Upper lobe of left lung (tissue), 6 donors: ENCODE measurements at regions not wholly inside any gene's neighbourhood (a gene's known extent, or its start where the extent isn't known, plus 50 kb on each side); places are given as distances from the start of the nearest gene placed in this dataset.
A peak's percentile ranks its signal among the peaks of the same experiment; 100 is the strongest.

Source experiments
- ATAC-seq, 2 donors: fragments of 200-7000 bp; cut with Tn5 transposase; one replicate each; pipeline ENCODE4 v1.9.1; 2022; ENCODE audit warnings: mild to moderate bottlenecking in 2 of 2, moderate library complexity in 2 of 2; ENCODE audit not compliant: low FRiP score in 2 of 2
- DNase-seq, 2 donors: peaks; one replicate each; pipeline ENCODE4 v3.0.0-alpha.2; 2019 to 2020
- H3K27ac ChIP-seq, 4 donors: fragments of 200-600 bp; sonication (generic); one replicate each; pipeline ENCODE4 v1.5.1; 2016 to 2019
- H3K27me3 ChIP-seq, 4 donors: fragments of 200-600 bp; sonication (generic); one replicate each; pipeline ENCODE4 v1.5.1; 2017 to 2019
- H3K36me3 ChIP-seq, 4 donors: fragments of 200-600 bp; sonication (generic); one replicate each; pipeline ENCODE4 v1.5.1; 2016 to 2019
- H3K4me1 ChIP-seq, 4 donors: fragments of 200-600 bp; sonication (generic); one replicate each; pipeline ENCODE4 v1.5.1; 2018 to 2019
- H3K4me3 ChIP-seq, 4 donors: fragments of 200-600 bp; sonication (generic); one replicate each; pipeline ENCODE4 v1.5.1; 2017 to 2019; ENCODE audit warnings: mild to moderate bottlenecking in 2 of 4, moderate library complexity in 1 of 4
- H3K9me3 ChIP-seq, 4 donors: fragments of 200-600 bp; sonication (generic); one replicate each; pipeline ENCODE4 v1.5.1; 2018 to 2019
- EP300 ChIP-seq, 4 donors: sonication (generic); formaldehyde crosslinking; IDR thresholded peaks; one replicate each; pipeline ENCODE4 v1.5.1; 2017; ENCODE audit warnings: antibody characterized with exemption in 4 of 4, control low read depth in 2 of 4
- POLR2A ChIP-seq, 4 donors: fragments of 450-650 bp; IDR thresholded peaks; one replicate each; pipeline ENCODE4 v1.5.1; 2016 to 2017; ENCODE audit warnings: antibody characterized with exemption in 4 of 4, mild to moderate bottlenecking in 2 of 4
- POLR2AphosphoS5 ChIP-seq, 2 donors: sonication (generic); formaldehyde crosslinking; IDR thresholded peaks; one replicate each; pipeline ENCODE4 v1.5.1; 2017; ENCODE audit warnings: antibody characterized with exemption in 2 of 2
- WGBS, 2 donors: methylation state at CpG; one replicate each; pipeline ENCODE4 v1.1.5; 2017 to 2018; 5-methylcytosine and 5-hydroxymethylcytosine counted together
- TF ChIP-seq, protein P1 (sequence below), 6 experiments: fragments of 450-650 bp in 4 of 6; fragments of 200-600 bp in 2 of 6; sonication (generic) in 2 of 6; IDR thresholded peaks; one replicate each; pipeline ENCODE4 v1.5.1; 2016 to 2019; ENCODE audit warnings: antibody characterized with exemption in 6 of 6
- donor health status: DM: no; HTN: no; CAD: no; lungs with moderate emphysema.
- donor health status: DM: no; HTN: yes; CAD: no; lungs with severe emphysema.

- Histone ChIP-seq H3K9me3 (no peaks in the 10 kb centered on the region), H3K4me1 (peaks cover 0 to 6% (median 0%) of the 10 kb centered on the region in 4 donors), H3K27me3 (no peaks in the 10 kb centered on the region), H3K27ac (no peak overlapping the region), H3K36me3 (no peaks in the 10 kb centered on the region), H3K4me3 (no peak overlapping the region)
- ATAC-seq (peak in 1 of 2 donors; percentile 64), DNase-seq (no peak)
- WGBS, 2 donors = 89% methylated on average over 2 of the region's 2 CpGs
- TF ChIP-seq POLR2AphosphoS5 (IDR thresholded peaks at IDR 0.05) (no peak), EP300 (IDR thresholded peaks at IDR 0.05) (no peak), POLR2A (IDR thresholded peaks at IDR 0.05) (no peak)
- TF ChIP-seq, protein P1, sequence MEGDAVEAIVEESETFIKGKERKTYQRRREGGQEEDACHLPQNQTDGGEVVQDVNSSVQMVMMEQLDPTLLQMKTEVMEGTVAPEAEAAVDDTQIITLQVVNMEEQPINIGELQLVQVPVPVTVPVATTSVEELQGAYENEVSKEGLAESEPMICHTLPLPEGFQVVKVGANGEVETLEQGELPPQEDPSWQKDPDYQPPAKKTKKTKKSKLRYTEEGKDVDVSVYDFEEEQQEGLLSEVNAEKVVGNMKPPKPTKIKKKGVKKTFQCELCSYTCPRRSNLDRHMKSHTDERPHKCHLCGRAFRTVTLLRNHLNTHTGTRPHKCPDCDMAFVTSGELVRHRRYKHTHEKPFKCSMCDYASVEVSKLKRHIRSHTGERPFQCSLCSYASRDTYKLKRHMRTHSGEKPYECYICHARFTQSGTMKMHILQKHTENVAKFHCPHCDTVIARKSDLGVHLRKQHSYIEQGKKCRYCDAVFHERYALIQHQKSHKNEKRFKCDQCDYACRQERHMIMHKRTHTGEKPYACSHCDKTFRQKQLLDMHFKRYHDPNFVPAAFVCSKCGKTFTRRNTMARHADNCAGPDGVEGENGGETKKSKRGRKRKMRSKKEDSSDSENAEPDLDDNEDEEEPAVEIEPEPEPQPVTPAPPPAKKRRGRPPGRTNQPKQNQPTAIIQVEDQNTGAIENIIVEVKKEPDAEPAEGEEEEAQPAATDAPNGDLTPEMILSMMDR (IDR thresholded peaks at IDR 0.05) = no peak
Measured at GRCh38 chr12:92482599-92482998, 220.2 kb upstream of the PLEKHG7 start.

- no peak for DNase-seq
- no peak for ATAC-seq
- peaks cover 0 to 6% (median 0%) of the 10 kb centered on the region in 4 donors for H3K4me1 ChIP-seq
- no peak overlapping the region for H3K4me3 ChIP-seq
- no peak overlapping the region for H3K27ac ChIP-seq
- no peaks in the 10 kb centered on the region for H3K9me3 ChIP-seq
- TF ChIP-seq POLR2AphosphoS5 (IDR thresholded peaks at IDR 0.05) (no peak), POLR2A (IDR thresholded peaks at IDR 0.05) (no peak), EP300 (IDR thresholded peaks at IDR 0.05) (no peak)
- TF ChIP-seq, protein P1 (IDR thresholded peaks at IDR 0.05) = no peak
- H3K36me3 ChIP-seq = no peaks in the 10 kb centered on the region
- WGBS, 2 donors = 93 to 97% methylated on average over 2 of the region's 2 CpGs
- no peaks in the 10 kb centered on the region for H3K27me3 ChIP-seq
Measured at GRCh38 chr12:92481066-92481465, 221.7 kb upstream of the PLEKHG7 start.

- Histone ChIP-seq H3K4me1 (no peaks in the 10 kb centered on the region), H3K27me3 (no peaks in the 10 kb centered on the region), H3K9me3 (no peaks in the 10 kb centered on the region), H3K27ac (no peak overlapping the region), H3K4me3 (no peak overlapping the region), H3K36me3 (no peaks in the 10 kb centered on the region)
- TF ChIP-seq, protein P1 (IDR thresholded peaks at IDR 0.05) = no peak
- TF ChIP-seq EP300 (IDR thresholded peaks at IDR 0.05) (no peak), POLR2AphosphoS5 (IDR thresholded peaks at IDR 0.05) (no peak), POLR2A (IDR thresholded peaks at IDR 0.05) (no peak)
- no peak for DNase-seq
- no peak for ATAC-seq
- 21 to 39% methylated on average over 2 of the region's 2 CpGs for WGBS, 2 donors
Measured at GRCh38 chr12:92478692-92479091, 224.1 kb upstream of the PLEKHG7 start.

- 100% methylated on average over 1 of the region's 1 CpG for WGBS, 2 donors
- H3K36me3 ChIP-seq = no peaks in the 10 kb centered on the region
- H3K27ac ChIP-seq = no peak overlapping the region
- H3K27me3 ChIP-seq = no peaks in the 10 kb centered on the region
- DNase-seq (no peak), ATAC-seq (no peak)
- no peak overlapping the region for H3K4me3 ChIP-seq
- TF ChIP-seq POLR2AphosphoS5 (IDR thresholded peaks at IDR 0.05) (no peak), EP300 (IDR thresholded peaks at IDR 0.05) (no peak), POLR2A (IDR thresholded peaks at IDR 0.05) (no peak)
- H3K4me1 ChIP-seq = no peaks in the 10 kb centered on the region
- H3K9me3 ChIP-seq = no peaks in the 10 kb centered on the region
Measured at GRCh38 chr12:92476844-92477243, 225.9 kb upstream of the PLEKHG7 start.

DNA sequence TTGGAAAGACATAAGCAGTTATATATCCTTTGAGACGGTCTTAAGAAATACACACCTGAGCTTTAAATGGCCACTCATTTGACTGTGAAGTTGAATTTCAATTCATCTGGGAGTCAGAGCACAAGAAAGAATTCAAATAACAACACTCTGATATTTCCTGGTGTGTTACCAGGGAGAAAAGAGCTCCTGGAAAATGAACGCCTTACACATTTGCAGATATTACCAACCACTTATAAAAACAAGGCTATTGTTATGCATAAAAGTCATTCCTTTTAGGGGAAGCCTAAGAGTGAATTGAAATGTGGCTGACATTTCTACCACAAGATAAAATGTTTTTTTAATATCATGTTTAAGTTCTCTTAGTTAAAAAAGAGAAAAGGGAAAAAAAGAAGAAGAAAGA lies 229.2 kb upstream of the PLEKHG7 start:
- H3K4me3 ChIP-seq = no peak overlapping the region
- no peaks in the 10 kb centered on the region for H3K36me3 ChIP-seq
- no peak for TF ChIP-seq POLR2AphosphoS5 (IDR thresholded peaks at IDR 0.05)
- TF ChIP-seq, protein P1 (IDR thresholded peaks at IDR 0.05) = no peak
- no peak for TF ChIP-seq EP300 (IDR thresholded peaks at IDR 0.05)
- no peak for TF ChIP-seq POLR2A (IDR thresholded peaks at IDR 0.05)
- no peaks in the 10 kb centered on the region for H3K4me1 ChIP-seq
- DNase-seq (no peak), ATAC-seq (no peak)
- no peak overlapping the region for H3K27ac ChIP-seq
- WGBS, 2 donors = 88 to 92% methylated on average over 2 of the region's 2 CpGs
- H3K27me3 ChIP-seq = no peaks in the 10 kb centered on the region
- H3K9me3 ChIP-seq = no peaks in the 10 kb centered on the region
